ENCODE measurements at regions not wholly inside any gene's neighbourhood (a gene's known extent, or its start where the extent isn't known, plus 50 kb on each side); places are given as distances from the start of the nearest gene placed in this dataset.

DNA sequence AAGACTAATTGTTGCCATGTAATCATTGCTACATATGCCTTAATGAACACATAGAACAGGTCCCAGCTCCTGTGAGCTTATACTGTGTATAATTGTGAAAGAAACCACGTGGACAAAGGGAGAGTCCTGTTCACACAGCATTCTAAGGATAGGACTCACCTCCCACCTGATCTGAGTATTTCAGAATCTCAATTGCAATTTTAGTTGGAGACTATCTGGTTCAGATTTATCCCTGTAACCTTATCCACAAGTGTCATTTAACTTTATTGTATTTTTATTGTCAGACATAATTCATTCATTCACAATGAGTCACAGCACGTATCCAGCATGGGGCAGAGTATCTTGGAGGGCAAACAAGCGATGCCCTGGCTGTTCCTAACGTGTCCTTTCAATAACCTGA is 448.3 kb downstream of the NTRK2 start:
- TF ChIP-seq SMC3 (conservative IDR thresholded peaks at IDR 0.05; ENCODE audit: poor library complexity) (no peak), EZH2 (IDR thresholded peaks at IDR 0.05; ENCODE audit: borderline replicate concordance, insufficient read depth, low read length, poor library complexity, severe bottlenecking) (no peak), TAF1 (IDR thresholded peaks at IDR 0.05; ENCODE audit: low read depth) (no peak), REST (IDR thresholded peaks at IDR 0.05; ENCODE audit: borderline replicate concordance) (no peak), MXI1 (conservative IDR thresholded peaks at IDR 0.05; ENCODE audit: poor library complexity, severe bottlenecking) (no peak), EP300 (conservative IDR thresholded peaks at IDR 0.05; ENCODE audit: poor library complexity, severe bottlenecking) (no peak), POLR2AphosphoS5 (IDR thresholded peaks at IDR 0.05) (no peak)
- TF ChIP-seq, protein P1, sequence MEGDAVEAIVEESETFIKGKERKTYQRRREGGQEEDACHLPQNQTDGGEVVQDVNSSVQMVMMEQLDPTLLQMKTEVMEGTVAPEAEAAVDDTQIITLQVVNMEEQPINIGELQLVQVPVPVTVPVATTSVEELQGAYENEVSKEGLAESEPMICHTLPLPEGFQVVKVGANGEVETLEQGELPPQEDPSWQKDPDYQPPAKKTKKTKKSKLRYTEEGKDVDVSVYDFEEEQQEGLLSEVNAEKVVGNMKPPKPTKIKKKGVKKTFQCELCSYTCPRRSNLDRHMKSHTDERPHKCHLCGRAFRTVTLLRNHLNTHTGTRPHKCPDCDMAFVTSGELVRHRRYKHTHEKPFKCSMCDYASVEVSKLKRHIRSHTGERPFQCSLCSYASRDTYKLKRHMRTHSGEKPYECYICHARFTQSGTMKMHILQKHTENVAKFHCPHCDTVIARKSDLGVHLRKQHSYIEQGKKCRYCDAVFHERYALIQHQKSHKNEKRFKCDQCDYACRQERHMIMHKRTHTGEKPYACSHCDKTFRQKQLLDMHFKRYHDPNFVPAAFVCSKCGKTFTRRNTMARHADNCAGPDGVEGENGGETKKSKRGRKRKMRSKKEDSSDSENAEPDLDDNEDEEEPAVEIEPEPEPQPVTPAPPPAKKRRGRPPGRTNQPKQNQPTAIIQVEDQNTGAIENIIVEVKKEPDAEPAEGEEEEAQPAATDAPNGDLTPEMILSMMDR (IDR thresholded peaks at IDR 0.05; ENCODE audit: poor library complexity, severe bottlenecking): no peak
